ENCODE measurements at regions not wholly inside any gene's neighbourhood (a gene's known extent, or its start where the extent isn't known, plus 50 kb on each side); places are given as distances from the start of the nearest gene placed in this dataset.

DNA sequence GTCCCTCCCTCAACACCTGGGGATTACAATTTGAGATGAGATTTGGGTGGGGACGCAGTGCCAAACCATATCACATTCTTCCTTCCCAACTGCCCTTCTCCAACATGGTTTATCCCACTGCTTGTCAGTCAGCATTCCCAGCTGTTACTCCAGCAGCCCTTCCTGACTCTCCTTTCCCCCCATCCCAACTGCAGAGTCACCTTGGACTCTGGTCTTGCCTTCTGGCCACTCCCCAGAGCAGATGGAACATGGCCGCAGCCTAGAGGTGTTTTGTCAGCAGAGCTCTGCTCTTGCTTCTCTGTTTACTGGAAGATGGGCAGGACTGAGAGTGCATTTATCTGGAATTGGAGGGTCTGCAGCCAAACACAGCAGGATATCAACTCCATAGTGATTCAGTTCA lies 51.2 kb upstream of the MEX3C start:
- TF ChIP-seq CTCF (IDR thresholded peaks at IDR 0.05) (no peak), POLR2A (IDR thresholded peaks at IDR 0.05) (no peak)
- no peak overlapping the region for H3K27ac ChIP-seq
- H3K27me3 ChIP-seq, result no peaks in the 10 kb centered on the region
- ATAC-seq, result no peak
- 76 to 100% methylated on average over 2 of the region's 2 CpGs for WGBS, 2 donors
- H3K4me3 ChIP-seq, result no peak overlapping the region
- H3K9me3 ChIP-seq, result no peaks in the 10 kb centered on the region
- no peaks in the 10 kb centered on the region for H3K4me1 ChIP-seq
- no peak for DNase-seq
- no peaks in the 10 kb centered on the region for H3K36me3 ChIP-seq (replicated peaks in 1 of 2; ENCODE audit: insufficient read depth in 1 of 2, low read depth in 2 of 2)
- intact Hi-C loops (cut with DNase I), result no loop called here

GRCh38 chr18:51250006-51250405 lies 52.5 kb upstream of the MEX3C start:
- Histone ChIP-seq H3K27me3 (no peaks in the 10 kb centered on the region), H3K27ac (no peak overlapping the region), H3K4me1 (no peaks in the 10 kb centered on the region), H3K9me3 (no peaks in the 10 kb centered on the region), H3K36me3 (replicated peaks in 1 of 2; ENCODE audit: insufficient read depth in 1 of 2, low read depth in 2 of 2) (no peaks in the 10 kb centered on the region), H3K4me3 (no peak overlapping the region)
- DNase-seq, result no peak
- WGBS, 2 donors, result 47 to 56% methylated on average over 4 of the region's 4 CpGs
- TF ChIP-seq CTCF (IDR thresholded peaks at IDR 0.05) (no peak), POLR2A (IDR thresholded peaks at IDR 0.05) (no peak)
- intact Hi-C loops (cut with DNase I), result no loop called here
- no peak for ATAC-seq

- no peak for DNase-seq
- intact Hi-C loops (cut with DNase I), result no loop called here
- TF ChIP-seq POLR2A (IDR thresholded peaks at IDR 0.05) (no peak), CTCF (IDR thresholded peaks at IDR 0.05) (no peak)
- WGBS, 2 donors, result 56 to 79% methylated on average over 3 of the region's 3 CpGs
- Histone ChIP-seq H3K9me3 (no peaks in the 10 kb centered on the region), H3K27me3 (no peaks in the 10 kb centered on the region), H3K36me3 (replicated peaks in 1 of 2; ENCODE audit: insufficient read depth in 1 of 2, low read depth in 2 of 2) (no peaks in the 10 kb centered on the region), H3K4me3 (no peak overlapping the region), H3K27ac (no peak overlapping the region), H3K4me1 (no peaks in the 10 kb centered on the region)
- no peak for ATAC-seq
Measured at GRCh38 chr18:51250458-51251024, 53.1 kb upstream of the MEX3C start.

DNA sequence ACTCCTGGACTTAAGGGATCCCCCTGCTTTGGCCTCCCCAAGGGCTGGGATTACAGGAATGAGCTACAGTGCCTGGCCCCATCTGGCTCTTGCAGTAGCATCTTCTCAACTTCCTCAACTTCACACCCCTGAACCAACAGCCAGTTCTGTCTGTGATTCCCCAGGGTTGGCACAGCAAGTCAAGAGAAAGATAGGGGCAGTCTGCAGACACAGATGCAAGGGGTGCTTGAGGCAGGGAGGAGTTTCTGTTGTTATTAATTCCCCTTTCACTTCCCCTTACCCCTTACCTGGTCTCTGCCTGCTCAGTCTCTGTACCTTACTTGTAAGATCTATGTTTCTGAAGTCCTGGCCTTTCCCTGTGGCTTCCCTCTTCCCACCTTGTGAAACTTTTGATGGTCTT lies 54.1 kb upstream of the MEX3C start:
- no peak for ATAC-seq
- no peaks in the 10 kb centered on the region for H3K36me3 ChIP-seq (replicated peaks in 1 of 2; ENCODE audit: insufficient read depth in 1 of 2, low read depth in 2 of 2)
- no peak for DNase-seq

More for the DNA sequence above, 54.1 kb upstream of the MEX3C start:
- H3K27me3 ChIP-seq, result no peaks in the 10 kb centered on the region
- intact Hi-C loops (cut with DNase I), result no loop called here
- no peaks in the 10 kb centered on the region for H3K4me1 ChIP-seq
- H3K4me3 ChIP-seq, result no peak overlapping the region
- TF ChIP-seq POLR2A (IDR thresholded peaks at IDR 0.05) (no peak), CTCF (IDR thresholded peaks at IDR 0.05) (no peak)
- H3K9me3 ChIP-seq, result no peaks in the 10 kb centered on the region
- H3K27ac ChIP-seq, result no peak overlapping the region

All from body of pancreas (tissue), 4 donors.